GM12878 (cell line): ENCODE measurements at regions not wholly inside any gene's neighbourhood (a gene's known extent, or its start where the extent isn't known, plus 50 kb on each side); places are given as distances from the start of the nearest gene placed in this dataset.
A peak's percentile ranks its signal among the peaks of the same experiment; 100 is the strongest.

Experiments
- ATAC-seq: fragments of 200-7000 bp; cut with Tn5 transposase; 3 replicates; pipeline ENCODE4 v1.9.1; 2020; ENCODE audit warnings: mild to moderate bottlenecking, moderate library complexity
- BruUV-seq: library from RNA; stranded (reverse); fragments of 400-500 nt; replicated peaks from 2 replicates; lab custom pipeline; 2021; lab: Mats Ljungman, UMichigan
- CTCF ChIA-PET: fragments of 300-600 bp; sonication (Branson Sonifier 250); formaldehyde crosslinking; extraction: SDS; loops from one replicate; lab custom pipeline; 2021; ENCODE audit warnings: inconsistent platforms; lab: Yijun Ruan, JAX
- POLR2A ChIA-PET: fragments of 350-600 bp; formaldehyde crosslinking; extraction: SDS; loops from one replicate; lab custom pipeline; 2021; ENCODE audit warnings: inconsistent platforms; lab: Charles Lee
- RAD21 ChIA-PET: fragments of 300-600 bp; sonication (Branson Sonifier 250); formaldehyde crosslinking; loops from one replicate; lab custom pipeline; 2023; ENCODE audit warnings: antibody characterized with exemption; ENCODE audit not compliant: unreplicated experiment; lab: Charles Lee
- SMC1A ChIA-PET: fragments of 300-600 bp; sonication (Branson Sonifier 250); formaldehyde crosslinking; loops from one replicate; lab custom pipeline; 2023; ENCODE audit not compliant: unreplicated experiment, uncharacterized antibody; lab: Charles Lee
- DNase-seq: peaks from one replicate; pipeline ENCODE4 v3.0.0-alpha.2; 2011; ENCODE audit warnings: low read depth, low spot score
- FAIRE-seq: peaks from 3 replicates; lab custom pipeline; 2011; peaks lifted over from hg19 to GRCh38; lab: Jason Lieb, UNC
- H2AFZ ChIP-seq: 2 replicates; pipeline ENCODE4 v1.6.0; 2011; ENCODE audit warnings: low read depth, low read length, control low read depth; ENCODE audit not compliant: control insufficient read depth
- H3K27ac ChIP-seq: 2 replicates; pipeline ENCODE4 v1.5.1; 2011; ENCODE audit warnings: control low read depth; ENCODE audit not compliant: control insufficient read depth, insufficient read depth
- H3K27me3 ChIP-seq, 2 experiments: replicated peaks in 1 of 2; 2 replicates each; pipeline versions ENCODE4 v1.6.0 to v1.6.1; 2011; ENCODE audit warnings: low read length in 1 of 2; ENCODE audit not compliant: control insufficient read depth in 2 of 2, insufficient read depth in 2 of 2
- H3K36me3 ChIP-seq, 2 experiments: 2 replicates each; pipeline ENCODE4 v1.5.1; 2011; ENCODE audit warnings: low read length in 1 of 2; ENCODE audit not compliant: control insufficient read depth in 2 of 2, insufficient read depth in 2 of 2
- H3K4me1 ChIP-seq: 2 replicates; pipeline ENCODE4 v1.6.1; 2011; ENCODE audit warnings: mild to moderate bottlenecking, low read length, moderate library complexity, mixed read lengths; ENCODE audit not compliant: control insufficient read depth, insufficient read depth
- H3K4me2 ChIP-seq: 2 replicates; pipeline ENCODE4 v1.6.0; 2011; ENCODE audit warnings: control low read depth; ENCODE audit not compliant: control insufficient read depth, insufficient read depth
- H3K4me3 ChIP-seq: fragments of 200-600 bp; sonication (generic); 2 replicates; pipeline ENCODE4 v1.5.1; 2016
- H3K79me2 ChIP-seq: 2 replicates; pipeline ENCODE4 v1.6.0; 2011; ENCODE audit warnings: low read length; ENCODE audit not compliant: control insufficient read depth, insufficient read depth
- H3K9ac ChIP-seq: 2 replicates; pipeline ENCODE4 v1.8.0; 2011; ENCODE audit warnings: low read length, control low read depth, mixed read lengths; ENCODE audit not compliant: control insufficient read depth, insufficient read depth
- H3K9me3 ChIP-seq: replicated peaks from 3 replicates; pipeline ENCODE4 v1.5.1; 2011; ENCODE audit warnings: mild to moderate bottlenecking, low read length; ENCODE audit not compliant: control insufficient read depth, insufficient read depth
- H4K20me1 ChIP-seq: 2 replicates; pipeline ENCODE4 v1.6.0; 2011; ENCODE audit not compliant: control insufficient read depth, insufficient read depth
- BCL11A ChIP-seq: IDR thresholded peaks from 2 replicates; pipeline ENCODE4 v1.6.1; 2011; ENCODE audit warnings: low read depth, low read length
- EP300 ChIP-seq, 2 experiments: fragments of 150-350 bp in 1 of 2; IDR thresholded peaks; 2 replicates each; pipeline ENCODE4 v1.6.1; 2011 to 2012; ENCODE audit warnings: low read depth in 2 of 2, low read length in 2 of 2, borderline replicate concordance in 1 of 2, improper control_type of control experiment in 1 of 2, inconsistent platforms in 1 of 2; ENCODE audit not compliant: control insufficient read depth in 1 of 2
- IKZF1 ChIP-seq: fragments of 450-650 bp; conservative IDR thresholded peaks from 2 replicates; pipeline ENCODE4 v1.6.1; 2017; ENCODE audit warnings: antibody characterized with exemption, mild to moderate bottlenecking
- NFYA ChIP-seq: IDR thresholded peaks from 2 replicates; pipeline ENCODE4 v1.6.1; 2011; ENCODE audit warnings: low read depth, mild to moderate bottlenecking, low read length, improper control_type of control experiment, borderline replicate concordance
- NFYB ChIP-seq: IDR thresholded peaks from 2 replicates; pipeline ENCODE4 v1.6.1; 2011; ENCODE audit warnings: low read depth, mild to moderate bottlenecking, low read length, improper control_type of control experiment, moderate library complexity; ENCODE audit not compliant: insufficient read depth
- RAD51 ChIP-seq: fragments of 450-650 bp; IDR thresholded peaks from 2 replicates; pipeline ENCODE4 v1.6.1; 2016; ENCODE audit warnings: moderate library complexity, mild to moderate bottlenecking, inconsistent platforms
- REST ChIP-seq: IDR thresholded peaks from 2 replicates; pipeline ENCODE4 v1.6.1; 2012; ENCODE audit warnings: mild to moderate bottlenecking, low read depth, low read length
- SRF ChIP-seq, 2 experiments: IDR thresholded peaks; 2 replicates each; pipeline ENCODE4 v1.6.1; 2011; ENCODE audit warnings: low read depth in 2 of 2, low read length in 2 of 2, mild to moderate bottlenecking in 1 of 2, moderate library complexity in 1 of 2
- TCF12 ChIP-seq: IDR thresholded peaks from 2 replicates; pipeline ENCODE4 v1.6.1; 2011; ENCODE audit warnings: low read depth, mild to moderate bottlenecking, low read length
- YY1 ChIP-seq: IDR thresholded peaks from 2 replicates; pipeline ENCODE4 v1.6.1; 2011; ENCODE audit warnings: low read depth, mild to moderate bottlenecking, low read length
- ZNF24 ChIP-seq: fragments of 450-650 bp; IDR thresholded peaks from 2 replicates; pipeline ENCODE4 v1.6.1; 2017; ENCODE audit warnings: antibody characterized with exemption, mild to moderate bottlenecking
- WGBS: methylation state at CpG from one replicate; pipeline ENCODE4 v1.1.6; 2016; ENCODE audit warnings: low lambda C conversion rate; ENCODE audit not compliant: insufficient replicate concordance, insufficient coverage; ENCODE audit errors: missing lambda C conversion rate; 5-methylcytosine and 5-hydroxymethylcytosine counted together
- in situ Hi-C: fragments of 300-500 bp; cut with MboI; formaldehyde crosslinking; loops from 9 replicates; pipeline ENCODE4 v1.14.3; 2018; ENCODE audit warnings: mixed read lengths
- intact Hi-C: fragments of 100-400 bp; cut with micrococcal nuclease; formaldehyde crosslinking; loops from one replicate; pipeline ENCODE4 v1.14.2; 2022; ENCODE audit not compliant: unreplicated experiment
- TF ChIP-seq, protein P1 (sequence below): fragments of 150-350 bp; IDR thresholded peaks from 2 replicates; pipeline ENCODE4 v1.6.1; 2014; ENCODE audit warnings: mild to moderate bottlenecking, low read depth, low read length
- TF ChIP-seq, protein P2 (sequence below): fragments of 450-650 bp; IDR thresholded peaks from 2 replicates; pipeline ENCODE4 v1.6.1; 2016; ENCODE audit warnings: mild to moderate bottlenecking

- TF ChIP-seq REST = no peak
- TF ChIP-seq, all 136 proteins: peak for 17
Measured at GRCh38 chr4:13783800-13784411, 156.4 kb upstream of the BOD1L1 start (continued).

- DNase-seq = no peak
Measured at GRCh38 chr4:13793020-13793710, 165.6 kb upstream of the BOD1L1 start.

More at GRCh38 chr4:13793020-13793710, 165.6 kb upstream of the BOD1L1 start:
- Histone ChIP-seq H4K20me1 (no peaks in the 10 kb centered on the region), H3K9me3 (no peaks in the 10 kb centered on the region), H3K9ac (no peak overlapping the region), H3K79me2 (no peaks in the 10 kb centered on the region), H3K4me3 (no peak overlapping the region), H3K27me3 (no peaks in the 10 kb centered on the region), H3K27ac (no peak overlapping the region), H2AFZ (no peak overlapping the region), H3K4me1 (no peaks in the 10 kb centered on the region), H3K36me3 (no peaks in the 10 kb centered on the region), H3K4me2 (no peak overlapping the region)
- WGBS = 0% methylated on average over 5 of the region's 5 CpGs
- SMC1A ChIA-PET = interaction anchor here (2.7 kb wide), 1 partner anchor 9 kb away, joined by 10 read pairs; no protein-coding TSS in a partner anchor
- in situ Hi-C loops = no loop called here
- no TSS peak for BruUV-seq
- POLR2A ChIA-PET = no interaction called here
- RAD21 ChIA-PET = no interaction called here
- TF ChIP-seq IKZF1 (no peak), NFYA (no peak), RAD51 (0 out of 2 replicates have a peak, but pooled peaks have one; percentile 14), TCF12 (no peak), SRF (IDR thresholded peaks at IDR 0.05; ENCODE audit: low read depth in 2 of 2, low read length in 2 of 2) (no peak), EP300 (IDR thresholded peaks at IDR 0.05; ENCODE audit: borderline replicate concordance in 1 of 2, control insufficient read depth in 1 of 2, low read depth in 2 of 2, low read length in 2 of 2) (no peak), ZNF24 (0 out of 2 replicates have a peak, but pooled peaks have one; percentile 29), NFYB (no peak), BCL11A (no peak), YY1 (no peak)
- TF ChIP-seq, protein P1, sequence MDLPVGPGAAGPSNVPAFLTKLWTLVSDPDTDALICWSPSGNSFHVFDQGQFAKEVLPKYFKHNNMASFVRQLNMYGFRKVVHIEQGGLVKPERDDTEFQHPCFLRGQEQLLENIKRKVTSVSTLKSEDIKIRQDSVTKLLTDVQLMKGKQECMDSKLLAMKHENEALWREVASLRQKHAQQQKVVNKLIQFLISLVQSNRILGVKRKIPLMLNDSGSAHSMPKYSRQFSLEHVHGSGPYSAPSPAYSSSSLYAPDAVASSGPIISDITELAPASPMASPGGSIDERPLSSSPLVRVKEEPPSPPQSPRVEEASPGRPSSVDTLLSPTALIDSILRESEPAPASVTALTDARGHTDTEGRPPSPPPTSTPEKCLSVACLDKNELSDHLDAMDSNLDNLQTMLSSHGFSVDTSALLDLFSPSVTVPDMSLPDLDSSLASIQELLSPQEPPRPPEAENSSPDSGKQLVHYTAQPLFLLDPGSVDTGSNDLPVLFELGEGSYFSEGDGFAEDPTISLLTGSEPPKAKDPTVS = no peak
- TF ChIP-seq, protein P2, sequence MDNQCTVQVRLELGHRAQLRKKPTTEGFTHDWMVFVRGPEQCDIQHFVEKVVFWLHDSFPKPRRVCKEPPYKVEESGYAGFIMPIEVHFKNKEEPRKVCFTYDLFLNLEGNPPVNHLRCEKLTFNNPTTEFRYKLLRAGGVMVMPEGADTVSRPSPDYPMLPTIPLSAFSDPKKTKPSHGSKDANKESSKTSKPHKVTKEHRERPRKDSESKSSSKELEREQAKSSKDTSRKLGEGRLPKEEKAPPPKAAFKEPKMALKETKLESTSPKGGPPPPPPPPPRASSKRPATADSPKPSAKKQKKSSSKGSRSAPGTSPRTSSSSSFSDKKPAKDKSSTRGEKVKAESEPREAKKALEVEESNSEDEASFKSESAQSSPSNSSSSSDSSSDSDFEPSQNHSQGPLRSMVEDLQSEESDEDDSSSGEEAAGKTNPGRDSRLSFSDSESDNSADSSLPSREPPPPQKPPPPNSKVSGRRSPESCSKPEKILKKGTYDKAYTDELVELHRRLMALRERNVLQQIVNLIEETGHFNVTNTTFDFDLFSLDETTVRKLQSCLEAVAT = no peak
- intact Hi-C loops = no loop called here
- ATAC-seq = peak; percentile 31; the same call in 2 of the 3 replicates
- FAIRE-seq = no peak
- CTCF ChIA-PET = no interaction called here
